ENCODE measurements at regions not wholly inside any gene's neighbourhood (a gene's known extent, or its start where the extent isn't known, plus 50 kb on each side); places are given as distances from the start of the nearest gene placed in this dataset.
A peak's percentile ranks its signal among the peaks of the same experiment; 100 is the strongest.

DNA sequence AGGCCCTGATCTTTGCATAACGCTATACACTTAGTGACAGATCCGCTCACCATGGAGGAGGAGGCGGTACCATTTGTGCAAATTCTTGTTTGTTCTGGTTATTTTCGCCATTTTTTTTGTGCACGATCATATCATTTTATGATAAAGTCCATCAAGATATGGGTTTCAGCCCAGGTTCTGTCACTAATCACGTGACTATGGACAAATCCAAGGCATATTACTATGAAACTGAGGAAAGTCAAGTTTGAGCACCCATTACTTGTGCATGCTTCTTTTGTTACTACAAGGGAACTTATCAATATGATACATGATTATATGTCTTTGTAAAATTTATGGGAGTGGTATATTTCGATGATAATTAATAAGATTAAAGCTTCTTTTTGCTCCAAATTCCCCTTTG, 829.5 kb downstream of the ROBO2 start:
- DNase-seq: no peak

DNA sequence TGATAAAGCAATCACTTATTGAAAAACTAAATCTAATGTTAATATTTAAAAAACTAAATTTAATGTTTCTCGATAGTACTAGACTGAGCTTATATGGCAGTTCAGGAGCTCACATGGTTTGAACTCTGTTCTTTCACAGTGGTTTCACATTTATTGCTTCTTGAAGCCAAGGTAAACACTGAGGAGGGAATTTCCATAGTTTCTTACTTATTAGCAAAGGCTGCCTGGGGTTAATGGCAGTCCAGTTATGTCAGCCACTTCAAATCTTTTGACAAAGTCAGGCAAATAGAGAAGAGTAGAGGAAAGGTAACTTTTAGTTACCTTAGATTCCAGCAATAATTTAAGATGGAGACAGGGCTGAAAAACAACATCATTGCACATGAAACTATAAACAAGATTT, 831.5 kb downstream of the ROBO2 start:
- no peak for DNase-seq

DNA sequence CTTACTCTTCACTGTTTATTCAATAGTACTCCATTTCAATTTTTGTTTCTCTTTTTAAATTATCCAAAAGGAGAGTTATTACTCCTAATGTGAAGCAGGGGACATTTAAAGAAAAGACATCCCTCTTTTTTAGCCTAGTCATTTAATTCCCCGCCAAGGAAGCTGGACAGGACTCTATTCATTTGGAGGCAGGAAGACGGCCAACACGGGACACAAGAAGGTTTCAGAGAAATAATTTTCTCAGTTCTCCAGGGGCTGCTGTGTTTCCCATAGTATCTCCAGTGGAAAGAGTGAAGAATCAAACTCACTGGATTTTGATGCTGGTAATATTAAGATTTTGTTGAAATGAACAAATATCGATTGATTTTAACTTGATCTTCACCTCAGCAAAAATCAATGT, 833.7 kb downstream of the ROBO2 start:
- DNase-seq: no peak

DNA sequence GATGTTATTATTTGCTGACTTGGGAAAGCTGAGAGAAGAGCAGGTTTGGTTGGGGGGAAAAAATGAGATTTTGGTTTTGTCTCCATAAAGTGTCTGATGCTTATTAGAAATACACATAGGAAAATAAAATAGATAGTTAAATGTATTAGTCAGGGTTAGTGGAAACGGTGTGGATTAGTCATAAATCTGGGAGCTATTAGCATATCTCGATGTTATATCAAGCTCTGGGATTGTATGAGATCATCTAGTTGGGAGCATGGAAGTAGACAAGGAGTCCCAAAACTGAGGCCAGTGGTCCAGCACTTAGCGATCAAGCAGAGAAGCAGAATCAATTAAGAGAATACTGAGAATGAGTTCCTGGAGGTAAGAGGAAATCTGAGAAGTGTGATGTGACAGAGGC, 845.5 kb downstream of the ROBO2 start:
- DNase-seq: no peak

DNA sequence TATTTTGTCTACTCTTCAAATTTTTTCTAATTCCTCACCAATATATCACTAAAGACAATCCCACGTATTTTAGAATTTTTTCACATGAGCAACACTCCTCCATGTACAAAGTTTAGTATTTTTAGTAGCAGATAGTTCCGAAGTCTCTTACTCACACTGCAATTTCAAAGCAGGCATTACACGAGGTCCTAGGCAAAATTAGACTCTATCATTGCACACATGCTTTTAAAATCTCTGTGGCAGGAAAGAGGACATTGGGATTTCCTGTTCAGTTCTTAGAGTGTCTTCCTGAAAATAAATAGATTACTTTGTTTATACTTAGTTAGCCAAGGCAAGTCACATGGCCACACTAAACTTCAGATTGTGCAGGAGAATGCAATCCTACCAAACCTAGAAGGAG, 847.7 kb downstream of the ROBO2 start:
- DNase-seq: no peak

DNA sequence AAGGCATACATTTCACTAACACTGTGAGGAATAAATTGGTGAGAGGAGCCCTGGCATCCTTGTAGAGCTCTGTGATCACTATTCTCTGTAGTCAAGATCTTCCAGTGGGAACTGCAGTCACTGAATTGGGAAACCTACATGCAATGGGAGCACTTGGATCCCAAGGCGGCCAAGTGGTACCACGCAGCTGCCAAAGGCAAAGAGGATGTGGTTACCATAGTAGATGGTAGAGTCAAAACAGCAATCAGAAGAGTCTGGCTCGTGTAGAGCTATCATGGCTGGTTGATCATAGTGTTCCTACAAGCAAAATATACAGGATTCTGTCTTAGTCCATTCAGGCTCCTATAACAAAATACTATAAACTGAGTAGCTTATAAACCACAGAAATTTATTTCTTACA, 849.7 kb downstream of the ROBO2 start:
- DNase-seq: no peak

DNA sequence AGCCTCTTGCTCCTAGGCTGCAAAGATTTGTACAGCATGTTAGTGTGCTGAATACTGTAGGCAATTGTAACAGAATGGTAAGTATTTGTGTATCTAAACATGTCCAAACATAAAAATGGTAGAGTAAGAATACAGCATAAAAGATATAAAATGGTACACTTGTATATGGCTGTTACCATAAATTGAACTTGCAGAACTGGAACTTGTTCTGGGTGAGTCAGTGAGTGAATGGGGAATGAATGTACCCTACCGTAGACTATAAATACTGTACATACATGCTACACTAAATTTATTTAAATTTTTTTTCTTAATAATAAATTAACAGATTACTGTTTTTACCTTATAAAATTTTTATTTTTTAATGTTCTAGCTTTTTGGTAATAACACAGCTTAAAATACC, 858.7 kb downstream of the ROBO2 start:
- DNase-seq: no peak

DNA sequence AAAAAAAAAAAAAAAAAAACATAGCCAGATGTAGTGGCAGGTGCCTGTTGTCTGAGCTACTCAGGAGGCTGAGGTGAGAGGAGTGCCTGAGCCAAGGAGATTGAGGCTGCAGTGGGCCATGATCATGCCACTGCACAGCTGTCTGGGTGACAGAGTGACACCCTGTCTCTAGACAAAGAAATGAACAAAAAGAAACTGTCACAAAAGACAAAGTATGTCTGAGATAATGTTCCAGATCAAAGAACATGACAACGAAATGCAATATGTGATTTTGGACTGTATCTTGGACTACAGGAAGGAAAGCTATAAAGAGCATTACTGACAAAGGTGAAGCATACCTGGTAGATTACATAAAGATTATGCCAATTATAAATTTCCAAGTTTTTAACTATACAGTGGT, 862.8 kb downstream of the ROBO2 start:
- no peak for DNase-seq

DNA sequence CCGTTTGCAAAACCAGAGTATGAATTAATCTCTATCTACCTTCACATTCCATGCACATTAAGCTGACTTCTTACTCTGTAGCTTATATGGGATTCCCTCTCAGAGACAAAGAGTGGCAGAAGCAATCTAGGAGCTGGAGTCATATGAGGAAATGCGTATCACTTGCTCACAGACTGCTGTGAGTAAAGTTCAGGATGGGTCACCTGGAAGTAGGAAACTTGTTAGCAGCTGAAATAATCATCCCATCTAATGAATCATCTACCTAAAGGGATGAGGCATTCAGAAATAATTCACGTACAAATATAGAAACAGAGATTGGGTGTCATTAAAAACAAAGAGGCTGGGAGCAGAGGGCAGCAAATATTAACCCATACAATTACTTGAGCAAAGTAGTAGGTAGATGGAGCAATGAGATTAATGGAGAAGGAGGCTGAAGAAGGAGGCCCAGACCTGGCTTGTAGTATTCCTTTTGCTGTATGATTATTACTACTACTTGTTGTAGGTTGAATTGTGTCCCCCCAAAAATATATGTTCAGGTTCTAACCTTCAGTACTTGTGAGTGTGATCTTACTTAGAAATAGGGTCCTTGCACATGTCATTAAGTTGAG, 866.3 kb downstream of the ROBO2 start:
- DNase-seq: no peak

DNA sequence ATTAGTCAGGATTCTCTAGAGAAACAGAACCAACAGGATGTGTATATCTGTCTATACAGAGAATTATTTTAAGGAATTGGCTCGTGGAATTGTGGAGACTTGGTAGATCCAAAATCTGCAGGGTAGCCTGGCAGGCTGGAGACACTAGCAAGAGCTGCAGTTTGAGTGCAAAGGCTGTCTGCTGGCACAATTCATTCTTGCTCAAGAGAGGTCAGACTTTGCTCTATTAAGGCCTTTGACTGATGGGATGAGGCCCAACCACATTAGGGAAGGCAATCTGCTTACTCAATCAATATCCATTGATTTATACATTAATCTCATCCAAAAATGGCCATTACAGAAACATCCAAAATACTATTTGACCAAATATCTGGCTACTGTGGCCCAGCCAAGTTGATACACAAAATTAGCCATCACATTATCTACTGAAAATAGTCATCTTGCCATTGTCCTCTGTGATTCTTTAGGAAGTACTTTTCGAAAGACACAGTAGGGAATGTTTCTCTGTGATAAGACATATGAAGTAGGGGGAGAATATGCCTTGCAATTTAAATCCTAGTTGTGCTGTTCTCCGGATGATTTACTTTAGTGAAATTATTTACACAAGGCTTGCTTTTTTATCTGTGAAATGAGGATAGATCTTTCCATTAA, 873.8 kb downstream of the ROBO2 start:
- DNase-seq: no peak

DNA sequence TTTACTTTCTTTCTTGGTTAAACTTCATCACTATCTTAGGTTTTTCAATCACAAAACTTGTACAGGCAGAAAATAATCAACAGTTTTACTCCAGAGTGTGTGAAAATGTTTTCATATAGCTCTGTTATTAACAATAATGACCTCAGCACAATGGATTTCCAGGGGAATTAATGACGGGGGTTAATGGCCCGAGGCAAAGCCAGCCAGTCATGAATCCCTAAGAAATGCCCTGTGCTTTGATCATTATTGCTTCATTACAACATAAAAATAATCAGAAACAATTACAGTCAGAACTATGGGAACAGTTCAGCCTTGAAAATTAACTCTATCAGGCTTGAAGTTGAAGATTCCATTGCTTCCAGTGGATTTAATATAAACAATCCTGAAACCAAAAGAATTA, 875.4 kb downstream of the ROBO2 start:
- no peak for DNase-seq

DNA sequence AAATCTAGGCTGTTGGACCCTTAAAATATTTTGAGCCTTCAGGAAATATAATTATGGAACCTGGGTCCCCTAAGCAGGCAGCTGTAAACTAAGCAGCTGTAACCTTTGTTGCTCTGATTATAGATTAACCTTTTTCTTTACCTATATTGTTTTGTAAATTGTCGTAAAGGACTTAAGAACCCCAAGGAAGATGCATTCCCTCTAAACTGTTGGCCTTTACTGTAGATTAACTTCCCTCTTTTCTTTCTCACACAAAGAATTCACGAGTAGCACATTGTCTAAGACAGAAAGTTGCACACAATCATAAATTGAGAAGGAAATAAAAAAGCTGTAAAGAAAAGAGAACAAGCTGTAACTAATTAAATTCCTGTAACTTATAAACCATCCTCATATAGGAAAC, 877.3 kb downstream of the ROBO2 start:
- DNase-seq: no peak

DNA sequence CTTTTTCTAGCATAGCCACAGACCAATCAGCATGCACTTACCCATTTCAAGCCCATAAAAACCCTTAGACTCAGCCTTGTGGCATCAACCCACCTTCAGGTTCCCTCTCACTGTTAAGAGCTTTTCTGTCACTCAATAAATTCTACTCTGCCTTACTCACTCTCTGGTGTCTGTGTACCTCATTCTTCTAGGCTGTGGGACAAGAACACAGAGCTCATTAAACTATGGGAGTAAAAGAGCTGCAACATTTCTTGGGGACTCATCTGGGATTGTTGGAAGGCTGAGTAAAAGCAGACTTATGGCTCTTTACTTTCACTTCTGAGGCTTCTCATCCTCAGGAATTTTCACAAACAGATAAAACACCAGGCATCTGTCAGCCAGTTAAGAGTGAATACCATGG, 879.3 kb downstream of the ROBO2 start:
- no peak for DNase-seq

DNA sequence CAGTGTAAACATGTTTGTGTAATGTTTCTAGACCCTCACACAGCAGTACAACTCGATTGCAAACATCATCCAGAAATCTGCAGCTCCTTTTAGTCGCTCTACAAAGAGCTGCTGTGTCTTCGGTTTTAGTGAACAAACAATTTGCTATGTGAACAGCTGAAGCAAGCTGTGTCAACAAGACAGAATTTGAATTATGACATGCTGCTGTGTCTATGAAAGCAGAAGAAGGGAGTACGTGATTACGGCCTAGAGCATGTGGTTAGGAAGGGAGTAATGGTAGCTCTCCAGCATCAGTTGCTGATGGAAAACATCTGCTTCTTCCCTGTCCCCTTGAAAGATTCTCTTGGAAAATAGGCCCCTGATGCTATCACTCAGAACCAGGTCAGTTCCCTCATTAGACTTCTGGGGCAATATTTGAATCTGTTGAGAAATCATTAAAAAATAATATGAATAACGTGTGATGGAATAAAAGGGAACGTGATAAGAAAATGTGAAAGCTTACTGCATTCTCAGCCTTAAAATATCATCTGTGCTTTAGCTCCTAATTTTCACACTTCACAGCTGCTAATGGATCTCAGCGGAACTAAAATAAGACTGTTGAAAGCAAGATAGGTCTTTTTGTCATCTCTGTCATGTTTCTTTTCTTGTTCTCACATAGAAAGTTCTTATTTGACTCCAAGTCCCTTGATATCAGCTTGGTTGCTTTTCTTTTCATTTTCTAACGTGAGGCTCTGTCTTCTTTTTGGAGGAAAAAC, 891.5 kb downstream of the ROBO2 start:
- DNase-seq: no peak

DNA sequence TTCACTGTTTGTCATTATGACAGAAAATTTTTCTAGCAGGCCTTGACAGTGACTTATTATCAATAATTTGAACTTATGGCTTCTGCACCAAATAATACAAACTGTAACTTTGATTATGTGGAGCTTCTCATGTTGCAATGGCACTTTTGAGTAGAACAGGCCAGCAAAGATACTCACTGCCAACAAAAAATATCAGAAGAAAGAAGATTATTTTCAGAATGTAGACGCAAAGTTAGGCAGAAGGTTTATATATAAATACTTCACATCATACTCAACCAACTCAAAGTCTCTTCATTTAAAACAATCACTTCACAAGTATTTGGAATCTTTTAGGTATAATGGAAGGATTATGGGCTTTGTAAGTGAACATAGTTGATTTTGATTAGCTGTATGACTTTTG, 893.0 kb downstream of the ROBO2 start:
- no peak for DNase-seq

DNA sequence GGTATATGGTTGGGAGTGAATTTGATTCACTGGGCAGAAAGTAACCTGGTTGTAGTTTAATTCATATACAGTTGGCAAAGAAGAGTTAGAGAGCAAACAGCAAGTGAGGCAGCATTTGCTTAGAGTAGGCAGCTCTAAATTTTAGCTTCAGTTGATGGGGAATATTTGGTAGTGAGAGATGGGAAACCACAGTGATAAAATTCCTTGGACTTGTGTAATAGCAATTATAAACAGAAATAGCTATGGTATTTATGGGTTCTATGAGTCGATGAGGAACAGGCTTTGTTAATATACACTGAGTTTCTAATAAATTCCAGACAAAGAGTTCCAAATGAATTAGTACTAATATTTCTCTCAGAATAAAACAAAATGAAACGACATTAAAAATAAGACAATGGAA, 894.0 kb downstream of the ROBO2 start:
- DNase-seq: no peak

DNA sequence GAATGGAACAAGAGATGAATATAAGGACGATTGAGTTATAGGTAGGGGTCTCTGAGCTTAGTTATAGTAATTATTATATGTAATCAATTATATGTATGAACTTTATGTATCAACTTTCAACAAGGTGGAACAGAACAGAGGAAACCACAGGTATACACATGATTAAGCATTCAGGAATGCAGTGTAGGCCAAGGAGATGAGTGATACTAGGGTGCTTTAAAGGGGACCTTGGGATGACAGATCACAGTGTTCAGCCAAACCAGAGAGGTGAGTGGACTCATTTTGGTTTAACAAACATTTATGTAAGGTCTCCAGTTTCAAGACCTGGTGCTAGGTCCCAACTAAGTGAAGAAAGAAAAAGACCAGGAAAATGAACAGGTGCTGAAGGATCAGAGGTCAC, 895.5 kb downstream of the ROBO2 start:
- no peak for DNase-seq

DNA sequence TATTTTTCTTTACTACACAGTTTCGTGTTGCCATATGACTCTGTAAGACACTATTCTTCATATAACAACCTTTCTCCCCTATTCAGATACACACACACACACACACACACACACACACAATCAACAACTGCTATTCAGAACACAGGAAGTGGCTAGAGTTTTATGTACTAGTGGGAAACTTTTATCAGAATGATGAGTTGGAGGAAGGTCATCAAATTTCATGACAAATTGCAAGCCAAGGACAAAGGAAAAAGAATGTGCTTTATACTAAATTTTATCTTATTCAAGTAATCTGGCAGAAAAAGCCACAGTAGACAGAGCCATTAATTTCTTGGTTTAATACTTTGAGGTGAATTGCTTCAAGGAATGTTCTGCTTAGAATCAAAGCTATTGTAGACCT, 899.8 kb downstream of the ROBO2 start:
- no peak for DNase-seq

DNA sequence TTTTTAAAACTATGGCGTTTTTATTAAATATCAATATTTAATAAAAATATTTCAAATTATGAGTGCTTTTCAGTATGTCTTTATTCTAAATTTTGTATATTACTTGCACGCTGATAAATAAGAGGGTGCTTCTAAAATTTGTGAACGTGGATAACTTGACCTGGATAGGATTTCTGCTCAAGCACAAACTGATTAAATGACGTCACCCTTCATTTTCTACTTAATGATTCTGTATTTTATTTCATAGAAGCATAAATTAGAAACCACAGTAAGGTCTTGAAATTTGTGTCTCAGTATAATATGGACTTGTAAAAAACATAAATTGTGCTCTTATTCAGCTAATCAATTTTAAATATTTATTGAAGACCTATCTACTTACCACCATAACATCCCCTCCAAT, 903.7 kb downstream of the ROBO2 start:
- DNase-seq: no peak

DNA sequence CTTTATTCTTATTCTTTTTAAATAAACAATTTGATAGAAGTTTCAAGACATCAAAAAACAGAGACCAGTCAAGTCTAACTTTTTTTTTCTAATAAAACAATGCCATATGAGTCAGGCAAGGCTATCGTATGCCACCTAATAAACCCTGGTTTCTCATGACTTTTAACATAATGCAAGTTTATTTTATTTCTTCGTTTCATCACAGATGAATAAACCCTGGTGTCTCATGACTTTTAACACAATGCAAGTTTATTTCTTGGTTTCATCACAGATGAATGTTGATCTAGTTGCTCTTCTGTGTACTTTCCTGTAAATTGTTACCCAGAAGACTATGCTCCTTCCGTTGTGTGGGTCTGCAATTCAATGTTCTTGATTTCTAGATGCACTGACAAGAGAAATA, 905.4 kb downstream of the ROBO2 start:
- no peak for DNase-seq

DNA sequence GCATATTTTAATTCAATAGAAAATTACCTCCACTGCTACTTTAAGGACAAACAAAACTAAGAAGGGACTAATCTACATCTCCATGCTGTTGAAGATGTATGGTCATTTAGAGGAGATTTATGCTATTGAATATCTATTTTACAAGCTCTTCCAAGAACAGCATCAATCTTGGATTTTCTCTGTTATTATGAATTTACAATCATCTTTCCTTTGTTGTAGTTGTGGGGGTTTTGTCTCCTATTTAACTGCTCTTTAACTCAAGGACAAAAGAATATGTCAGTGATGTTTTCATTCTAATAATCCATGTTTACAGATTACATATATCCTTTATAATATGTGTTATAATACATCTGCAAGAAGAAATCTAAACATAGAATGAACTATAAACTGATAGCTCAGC, 907.8 kb downstream of the ROBO2 start:
- DNase-seq: no peak

DNA sequence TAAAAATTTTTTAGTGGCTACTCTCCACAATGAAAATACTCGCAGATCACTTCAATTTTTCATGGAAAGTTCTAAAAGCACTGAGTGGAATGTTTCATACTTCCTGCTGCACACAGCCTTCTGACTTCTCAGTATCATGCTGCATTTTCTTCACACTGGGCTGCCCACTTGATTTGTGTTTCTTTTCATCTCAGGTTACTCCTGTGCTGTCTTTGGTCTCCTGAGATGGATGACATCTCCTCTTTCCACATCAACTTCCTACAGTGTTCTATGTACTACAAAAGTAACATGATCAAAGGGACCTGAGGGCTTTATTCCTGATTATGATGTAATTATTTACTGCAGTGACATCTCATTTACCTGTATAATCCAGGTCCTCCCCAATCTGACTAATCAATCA, 927.7 kb downstream of the ROBO2 start:
- DNase-seq: no peak

DNA sequence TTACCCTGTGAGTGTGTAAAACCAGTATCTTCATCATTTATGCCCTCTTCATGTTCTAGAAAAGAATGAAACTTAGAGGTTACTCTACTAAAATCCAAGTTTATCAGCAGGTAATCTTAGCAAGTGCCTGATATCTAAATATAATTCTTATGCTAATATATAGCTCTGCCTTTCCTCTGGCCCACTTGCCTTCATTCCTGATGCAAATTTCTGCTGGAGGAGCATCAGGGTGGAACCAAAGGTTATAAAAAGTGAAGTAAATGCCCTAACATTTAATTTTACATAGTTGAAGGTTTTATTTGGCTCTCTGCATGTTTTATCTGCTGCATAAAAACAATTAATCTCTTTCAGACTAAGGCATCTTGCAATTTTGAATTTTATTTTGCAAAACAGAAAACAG, 936.2 kb downstream of the ROBO2 start:
- no peak for DNase-seq

DNA sequence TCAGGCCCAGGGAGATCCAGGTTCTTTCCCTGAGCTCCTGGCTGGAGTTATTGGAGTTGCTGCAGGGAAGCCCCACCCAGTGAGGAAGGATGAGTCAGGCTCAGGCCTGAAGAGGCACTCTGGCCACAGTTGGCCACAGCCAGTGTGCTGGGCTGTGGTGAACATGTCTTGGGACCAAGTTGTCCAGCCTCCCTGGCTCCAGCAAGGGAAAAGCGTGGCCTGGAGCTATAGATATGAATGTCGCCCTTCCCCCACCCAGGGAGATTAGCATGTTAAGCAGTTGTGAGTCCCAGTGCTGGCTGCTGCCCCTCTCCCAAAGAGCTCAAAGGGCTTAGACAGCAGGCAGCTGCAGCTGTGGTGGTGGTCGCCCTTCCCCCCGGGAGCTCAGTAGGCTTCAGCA, 963.2 kb downstream of the ROBO2 start:
- peak in 1 of 2 experiments; percentile 5 for DNase-seq

DNA sequence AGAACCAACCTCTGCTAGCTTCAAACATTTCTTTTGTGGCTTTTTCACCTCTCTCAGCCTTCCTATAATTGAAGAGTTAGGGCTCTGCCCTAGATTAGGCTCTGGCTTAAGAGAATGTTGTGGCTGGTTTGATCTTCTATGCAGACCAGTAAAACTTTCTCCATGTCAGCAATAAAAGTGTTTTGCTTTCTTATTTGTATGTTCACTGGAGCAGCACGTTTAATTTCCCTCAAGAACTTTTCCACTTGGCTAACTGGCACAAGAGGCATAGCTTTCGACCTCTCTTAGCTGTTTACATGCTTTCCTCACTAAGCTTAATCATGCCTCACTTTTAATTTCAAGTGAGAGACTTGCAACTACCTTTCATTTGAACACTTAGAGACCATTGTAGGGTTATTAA, 964.7 kb downstream of the ROBO2 start:
- no peak for DNase-seq

Data from NCI-H524 (cell line).